SH-SY5Y (cell line): ENCODE measurements at regions not wholly inside any gene's neighbourhood (a gene's known extent, or its start where the extent isn't known, plus 50 kb on each side); places are given as distances from the start of the nearest gene placed in this dataset.

Source experiments
- GATA2 ChIP-seq: IDR thresholded peaks from 2 replicates; pipeline ENCODE4 v1.6.1; 2011; ENCODE audit warnings: mild to moderate bottlenecking, low read depth, low read length
- GATA3 ChIP-seq: IDR thresholded peaks from 2 replicates; pipeline ENCODE4 v1.6.1; 2011; ENCODE audit warnings: low read depth, mild to moderate bottlenecking, low read length, moderate library complexity

DNA sequence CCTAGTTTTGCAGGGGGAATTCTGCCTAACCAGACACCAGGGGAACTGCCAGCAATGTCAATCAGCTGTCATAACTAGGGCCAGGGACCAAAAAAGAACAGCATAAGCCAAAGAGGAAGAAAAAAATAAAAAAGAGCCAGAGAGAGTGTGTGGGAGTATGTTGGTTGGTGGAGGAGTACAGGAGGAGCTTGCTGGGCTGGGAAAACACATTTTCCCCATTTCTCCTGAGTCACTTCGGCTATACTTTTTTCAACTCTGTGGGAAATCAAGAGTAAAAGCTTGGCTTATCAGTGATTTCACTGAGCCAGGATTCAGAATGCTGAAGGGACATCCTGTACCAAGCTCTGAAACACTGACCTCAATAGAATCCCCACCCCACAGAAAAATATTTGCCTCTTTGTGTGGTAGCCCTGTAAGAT lies 144.7 kb upstream of the DPH6 start:
- TF ChIP-seq GATA2 = no peak
- no peak for TF ChIP-seq GATA3
